Smooth muscle cell of the brain vasculature (primary cell): ENCODE measurements at regions not wholly inside any gene's neighbourhood (a gene's known extent, or its start where the extent isn't known, plus 50 kb on each side); places are given as distances from the start of the nearest gene placed in this dataset.
"Not testable (repeated sequence)": the region's sequence is repeated elsewhere in the genome, so short reads cannot be mapped to it uniquely, and the experiment has no call there.

Experiments
- DNase-seq: peaks from one replicate; pipeline ENCODE4 v3.0.0-alpha.2; 2012; ENCODE audit warnings: low read depth, low spot score

- DNase-seq: no peak
Observed at GRCh38 chr9:90521811-90522570, 120.6 kb downstream of the DIRAS2 start.

GRCh38 chr9:90523958-90524357, 118.7 kb downstream of the DIRAS2 start:
- DNase-seq: no peak

- no peak for DNase-seq
Observed at GRCh38 chr9:90526386-90526785, 116.2 kb downstream of the DIRAS2 start.

- DNase-seq: not testable (repeated sequence)
Observed at GRCh38 chr9:90536094-90536493, 106.5 kb downstream of the DIRAS2 start.

GRCh38 chr9:90538566-90538965, 104.1 kb downstream of the DIRAS2 start:
- DNase-seq: no peak

GRCh38 chr9:90539286-90539685, 103.3 kb downstream of the DIRAS2 start:
- no peak for DNase-seq

GRCh38 chr9:90540734-90541133, 101.9 kb downstream of the DIRAS2 start:
- DNase-seq: no peak

- no peak for DNase-seq
Observed at GRCh38 chr9:90544488-90544887, 98.1 kb downstream of the DIRAS2 start.

- peak; percentile 86 for DNase-seq
Observed at GRCh38 chr9:90546200-90546599, 96.4 kb downstream of the DIRAS2 start.

- DNase-seq: no peak
Observed at GRCh38 chr9:90547896-90548295, 94.7 kb downstream of the DIRAS2 start.

- no peak for DNase-seq
Observed at GRCh38 chr9:90552317-90552716, 90.3 kb downstream of the DIRAS2 start.

- no peak for DNase-seq
Observed at GRCh38 chr9:90555351-90556057, 87.1 kb downstream of the DIRAS2 start.

- no peak for DNase-seq
Observed at GRCh38 chr9:90556897-90557675, 85.5 kb downstream of the DIRAS2 start.

- no peak for DNase-seq
Observed at GRCh38 chr9:90559075-90560073, 83.2 kb downstream of the DIRAS2 start.
